ENCODE measurements at regions not wholly inside any gene's neighbourhood (a gene's known extent, or its start where the extent isn't known, plus 50 kb on each side); places are given as distances from the start of the nearest gene placed in this dataset.

DNA sequence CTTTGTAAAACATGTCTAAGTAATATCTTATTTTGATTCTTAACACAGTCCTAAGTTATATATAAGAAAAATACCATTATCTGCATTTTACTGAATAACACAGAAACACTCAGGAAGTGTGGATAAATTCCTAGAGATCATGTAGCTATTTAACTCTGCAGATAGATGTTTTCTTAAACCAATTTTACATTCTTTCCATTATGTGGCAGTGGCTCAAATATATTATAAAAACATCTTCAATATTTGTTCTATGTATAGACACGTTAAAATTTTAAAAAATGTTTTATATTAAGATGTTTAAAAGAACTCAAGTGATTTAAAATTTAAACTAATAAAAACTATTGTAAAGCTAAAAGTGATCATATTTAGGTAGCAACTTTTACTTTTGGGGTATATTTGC lies 683.8 kb downstream of the DIPK2A start:
- no peak for TF ChIP-seq POLR2A (IDR thresholded peaks at IDR 0.05)
- TF ChIP-seq, protein P1, sequence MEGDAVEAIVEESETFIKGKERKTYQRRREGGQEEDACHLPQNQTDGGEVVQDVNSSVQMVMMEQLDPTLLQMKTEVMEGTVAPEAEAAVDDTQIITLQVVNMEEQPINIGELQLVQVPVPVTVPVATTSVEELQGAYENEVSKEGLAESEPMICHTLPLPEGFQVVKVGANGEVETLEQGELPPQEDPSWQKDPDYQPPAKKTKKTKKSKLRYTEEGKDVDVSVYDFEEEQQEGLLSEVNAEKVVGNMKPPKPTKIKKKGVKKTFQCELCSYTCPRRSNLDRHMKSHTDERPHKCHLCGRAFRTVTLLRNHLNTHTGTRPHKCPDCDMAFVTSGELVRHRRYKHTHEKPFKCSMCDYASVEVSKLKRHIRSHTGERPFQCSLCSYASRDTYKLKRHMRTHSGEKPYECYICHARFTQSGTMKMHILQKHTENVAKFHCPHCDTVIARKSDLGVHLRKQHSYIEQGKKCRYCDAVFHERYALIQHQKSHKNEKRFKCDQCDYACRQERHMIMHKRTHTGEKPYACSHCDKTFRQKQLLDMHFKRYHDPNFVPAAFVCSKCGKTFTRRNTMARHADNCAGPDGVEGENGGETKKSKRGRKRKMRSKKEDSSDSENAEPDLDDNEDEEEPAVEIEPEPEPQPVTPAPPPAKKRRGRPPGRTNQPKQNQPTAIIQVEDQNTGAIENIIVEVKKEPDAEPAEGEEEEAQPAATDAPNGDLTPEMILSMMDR (IDR thresholded peaks at IDR 0.05) = no peak
- no peak for TF ChIP-seq POLR2AphosphoS5 (IDR thresholded peaks at IDR 0.05)
